HFFc6 (cell line): ENCODE measurements at regions not wholly inside any gene's neighbourhood (a gene's known extent, or its start where the extent isn't known, plus 50 kb on each side); places are given as distances from the start of the nearest gene placed in this dataset.

Experiments used
- DNase-seq: peaks from one replicate; pipeline ENCODE4 v3.0.0-alpha.2; 2018
- H3K27ac Mint-ChIP-seq: 2 replicates; pipeline ENCODE4 v1.8.0; 2020; ENCODE audit warnings: mild to moderate bottlenecking, mixed read lengths
- H3K27me3 Mint-ChIP-seq: 2 replicates; pipeline ENCODE4 v1.8.0; 2021; ENCODE audit warnings: mild to moderate bottlenecking, moderate library complexity, mixed read lengths; ENCODE audit not compliant: insufficient read depth
- H3K36me3 Mint-ChIP-seq: 2 replicates; pipeline ENCODE4 v1.8.0; 2021; ENCODE audit warnings: low read depth, mixed read lengths
- H3K4me1 Mint-ChIP-seq: 2 replicates; pipeline ENCODE4 v1.8.0; 2020; ENCODE audit warnings: low read depth, mixed read lengths
- H3K4me3 Mint-ChIP-seq: 2 replicates; pipeline ENCODE4 v1.8.0; 2020; ENCODE audit warnings: mild to moderate bottlenecking, moderate library complexity, mixed read lengths
- H3K9me3 Mint-ChIP-seq: 2 replicates; pipeline ENCODE4 v1.8.0; 2020; ENCODE audit warnings: mild to moderate bottlenecking, mixed read lengths
- TF ChIP-seq, protein P1 (sequence below): fragments of 200-600 bp; sonication (generic); IDR thresholded peaks from 2 replicates; pipeline ENCODE4 v1.5.0; 2021; ENCODE audit warnings: antibody characterized with exemption, mild to moderate bottlenecking

DNA sequence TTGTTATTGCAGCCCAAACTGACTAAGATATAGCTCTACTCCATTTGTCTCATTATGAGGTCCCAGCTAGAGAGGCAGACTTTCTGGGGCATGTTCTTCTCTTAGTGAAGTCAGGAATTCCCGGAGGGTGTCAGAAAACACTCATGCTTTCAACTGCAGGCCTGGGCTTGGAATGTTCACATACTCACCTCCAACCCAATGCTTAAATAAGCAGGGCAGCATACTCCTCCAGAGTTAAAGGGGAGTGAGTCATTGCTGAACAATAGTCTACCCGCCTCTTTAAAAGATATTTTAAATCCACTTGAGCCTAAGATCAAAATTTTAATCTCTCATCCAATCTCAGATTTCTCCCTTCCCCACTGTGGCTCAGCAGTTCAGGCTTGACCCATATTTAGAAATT is 167.8 kb upstream of the DPH6 start:
- Mint-ChIP-seq H3K4me3 (no peak overlapping the region), H3K27ac (peak overlapping the region; percentile 47), H3K4me1 (peaks cover 41% of the 10 kb centered on the region), H3K9me3 (no peaks in the 10 kb centered on the region; the same call in 1 of the 2 replicates), H3K27me3 (no peaks in the 10 kb centered on the region), H3K36me3 (no peaks in the 10 kb centered on the region; the same call in 1 of the 2 replicates)
- TF ChIP-seq, protein P1, sequence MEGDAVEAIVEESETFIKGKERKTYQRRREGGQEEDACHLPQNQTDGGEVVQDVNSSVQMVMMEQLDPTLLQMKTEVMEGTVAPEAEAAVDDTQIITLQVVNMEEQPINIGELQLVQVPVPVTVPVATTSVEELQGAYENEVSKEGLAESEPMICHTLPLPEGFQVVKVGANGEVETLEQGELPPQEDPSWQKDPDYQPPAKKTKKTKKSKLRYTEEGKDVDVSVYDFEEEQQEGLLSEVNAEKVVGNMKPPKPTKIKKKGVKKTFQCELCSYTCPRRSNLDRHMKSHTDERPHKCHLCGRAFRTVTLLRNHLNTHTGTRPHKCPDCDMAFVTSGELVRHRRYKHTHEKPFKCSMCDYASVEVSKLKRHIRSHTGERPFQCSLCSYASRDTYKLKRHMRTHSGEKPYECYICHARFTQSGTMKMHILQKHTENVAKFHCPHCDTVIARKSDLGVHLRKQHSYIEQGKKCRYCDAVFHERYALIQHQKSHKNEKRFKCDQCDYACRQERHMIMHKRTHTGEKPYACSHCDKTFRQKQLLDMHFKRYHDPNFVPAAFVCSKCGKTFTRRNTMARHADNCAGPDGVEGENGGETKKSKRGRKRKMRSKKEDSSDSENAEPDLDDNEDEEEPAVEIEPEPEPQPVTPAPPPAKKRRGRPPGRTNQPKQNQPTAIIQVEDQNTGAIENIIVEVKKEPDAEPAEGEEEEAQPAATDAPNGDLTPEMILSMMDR: no peak
- peak; percentile 63 for DNase-seq

DNA sequence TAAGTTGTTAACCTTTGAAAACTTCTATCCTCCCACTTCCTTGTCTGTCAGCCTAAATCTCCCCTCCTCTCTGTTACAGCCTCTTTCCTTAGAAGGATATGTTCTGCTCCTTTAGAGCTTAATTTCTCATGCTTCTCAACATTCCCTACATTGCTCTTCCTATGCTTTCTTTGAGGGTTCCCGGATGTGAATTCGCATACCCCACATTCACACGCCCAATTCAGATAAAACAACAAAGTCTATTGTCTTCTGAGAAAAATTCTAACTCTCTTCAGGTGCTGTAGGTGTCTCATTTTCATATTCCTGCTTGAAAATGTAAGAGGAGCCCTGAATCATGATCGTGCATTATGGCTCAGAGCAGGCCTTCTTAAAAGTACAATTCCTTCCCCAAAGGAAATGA is 171.8 kb upstream of the DPH6 start:
- Mint-ChIP-seq H3K4me1 (peaks cover 56% of the 10 kb centered on the region), H3K4me3 (no peak overlapping the region), H3K9me3 (no peaks in the 10 kb centered on the region; the same call in 1 of the 2 replicates), H3K27ac (no peak overlapping the region), H3K27me3 (no peaks in the 10 kb centered on the region), H3K36me3 (no peaks in the 10 kb centered on the region; the same call in 1 of the 2 replicates)
- DNase-seq: no peak
- TF ChIP-seq, protein P1: no peak

DNA sequence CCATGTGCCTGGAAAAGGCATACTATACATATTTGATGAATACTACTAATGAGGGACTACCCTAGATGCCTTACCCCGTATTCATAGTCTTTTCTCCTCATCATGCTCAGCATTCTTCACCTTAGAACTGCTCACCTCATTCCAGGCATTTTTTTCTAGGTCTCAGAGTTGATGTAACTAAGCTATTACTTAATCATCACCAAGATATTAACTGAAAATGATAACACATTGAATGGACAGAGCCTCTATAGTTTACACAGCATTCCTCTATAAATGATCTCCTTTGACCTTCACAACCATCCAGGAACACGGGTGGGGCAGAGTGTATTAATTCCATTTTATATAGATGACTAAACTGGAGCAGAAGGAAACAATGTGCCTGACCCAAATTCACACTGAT is 174.1 kb upstream of the DPH6 start:
- H3K27me3 Mint-ChIP-seq: no peaks in the 10 kb centered on the region
- 0 out of 2 replicates have a peak overlapping the region, but pooled peaks have one; percentile 1 for H3K4me3 Mint-ChIP-seq
- H3K36me3 Mint-ChIP-seq: peaks cover 8% of the 10 kb centered on the region
- TF ChIP-seq, protein P1: no peak
- peak; percentile 20 for DNase-seq
- no peaks in the 10 kb centered on the region; the same call in 1 of the 2 replicates for H3K9me3 Mint-ChIP-seq
- peaks cover 62% of the 10 kb centered on the region for H3K4me1 Mint-ChIP-seq
- no peak overlapping the region for H3K27ac Mint-ChIP-seq

DNA sequence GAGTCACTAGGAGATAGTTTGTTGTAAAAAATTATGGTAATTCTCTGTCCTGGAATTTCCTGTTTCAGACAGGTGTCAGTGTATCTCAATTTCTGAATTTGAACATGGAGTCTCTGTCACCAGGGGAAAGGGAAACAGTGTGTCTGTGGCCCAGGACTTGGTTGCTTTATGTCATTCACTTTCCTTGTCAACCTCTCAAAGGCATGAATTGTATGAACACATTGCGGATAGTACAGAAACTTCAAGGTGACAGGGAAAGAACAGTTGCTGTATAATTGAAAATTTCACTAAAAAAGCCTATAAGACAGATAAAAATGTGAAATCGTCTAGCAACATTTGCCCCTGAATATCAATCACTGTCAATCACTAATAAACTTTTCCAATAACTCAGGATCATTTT is 175.0 kb upstream of the DPH6 start:
- TF ChIP-seq, protein P1: no peak
- H3K36me3 Mint-ChIP-seq: peaks cover 8% of the 10 kb centered on the region
- H3K4me3 Mint-ChIP-seq: no peak overlapping the region
- H3K4me1 Mint-ChIP-seq: peaks cover 71% of the 10 kb centered on the region
- no peaks in the 10 kb centered on the region; the same call in 1 of the 2 replicates for H3K9me3 Mint-ChIP-seq
- peaks cover 1% of the 10 kb centered on the region; the same call in 1 of the 2 replicates for H3K27me3 Mint-ChIP-seq
- no peak for DNase-seq
- H3K27ac Mint-ChIP-seq: no peak overlapping the region

DNA sequence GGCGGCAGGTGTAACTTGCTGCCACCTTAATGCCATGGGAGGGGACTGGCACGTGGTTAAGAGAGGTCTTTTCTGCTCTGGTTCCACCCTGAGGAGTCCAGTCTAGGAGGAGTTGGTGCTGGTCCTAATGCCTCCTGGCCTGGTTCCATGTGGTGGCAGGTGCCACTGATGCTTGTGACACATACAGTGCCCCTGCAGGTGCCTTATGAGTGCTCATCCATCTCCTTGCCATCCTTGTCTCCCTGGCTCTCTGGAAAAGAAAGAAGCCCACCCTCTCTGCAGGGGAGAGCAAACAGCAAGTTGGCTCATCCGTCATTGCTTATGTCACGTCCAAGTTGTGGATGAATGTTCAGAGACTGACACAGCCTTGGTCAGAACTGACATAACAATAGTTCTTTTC is 175.8 kb upstream of the DPH6 start:
- H3K27ac Mint-ChIP-seq: no peak overlapping the region

More for the DNA sequence above, 175.8 kb upstream of the DPH6 start:
- no peaks in the 10 kb centered on the region for H3K9me3 Mint-ChIP-seq
- TF ChIP-seq, protein P1: no peak
- DNase-seq: no peak
- H3K36me3 Mint-ChIP-seq: peaks cover 8% of the 10 kb centered on the region; the same call in 1 of the 2 replicates
- H3K27me3 Mint-ChIP-seq: peaks cover 3% of the 10 kb centered on the region; the same call in 1 of the 2 replicates
- H3K4me1 Mint-ChIP-seq: peaks cover 74% of the 10 kb centered on the region
- no peak overlapping the region for H3K4me3 Mint-ChIP-seq
